Spleen (tissue), 11 donors: ENCODE measurements at regions not wholly inside any gene's neighbourhood (a gene's known extent, or its start where the extent isn't known, plus 50 kb on each side); places are given as distances from the start of the nearest gene placed in this dataset.

Experiments used
- DNase-seq: peaks from one replicate; pipeline ENCODE4 v3.0.0-alpha.2; 2020
- H3K27ac ChIP-seq, 8 donors: fragments of 200-600 bp; sonication (generic) in 7 of 8; 1 replicate in 4 of 8; 2 replicates in 4 of 8; pipeline versions ENCODE4 v1.5.0 to v1.8.0; 2016 to 2021; ENCODE audit warnings: inconsistent platforms in 4 of 8, mild to moderate bottlenecking in 4 of 8, moderate library complexity in 1 of 8
- H3K27me3 ChIP-seq, 7 donors: fragments of 200-600 bp; sonication (generic) in 6 of 7; replicated peaks in 1 of 7; 1 replicate in 4 of 7; 2 replicates in 3 of 7; pipeline versions ENCODE4 v1.5.0 to v1.8.0; 2016 to 2021; ENCODE audit warnings: inconsistent platforms in 3 of 7, mild to moderate bottlenecking in 1 of 7
- H3K36me3 ChIP-seq, 6 donors: fragments of 200-600 bp; sonication (generic) in 5 of 6; 1 replicate in 4 of 6; 2 replicates in 2 of 6; pipeline versions ENCODE4 v1.5.0 to v1.8.0; 2016 to 2021; ENCODE audit warnings: inconsistent platforms in 2 of 6
- H3K4me1 ChIP-seq, 6 donors: fragments of 200-600 bp; sonication (generic) in 5 of 6; 1 replicate in 3 of 6; 2 replicates in 3 of 6; pipeline versions ENCODE4 v1.5.0 to v1.8.0; 2016 to 2021; ENCODE audit warnings: inconsistent platforms in 3 of 6
- H3K4me3 ChIP-seq, 8 donors: fragments of 200-600 bp; sonication (generic) in 7 of 8; 1 replicate in 4 of 8; 2 replicates in 4 of 8; pipeline versions ENCODE4 v1.5.0 to v1.8.0; 2016 to 2021; ENCODE audit warnings: inconsistent platforms in 4 of 8, mild to moderate bottlenecking in 4 of 8, moderate library complexity in 2 of 8
- H3K9me3 ChIP-seq, 8 donors: fragments of 200-600 bp; sonication (generic) in 7 of 8; 1 replicate in 4 of 8; 2 replicates in 4 of 8; pipeline versions ENCODE4 v1.5.0 to v1.8.0; 2016 to 2021; ENCODE audit warnings: inconsistent platforms in 4 of 8
- CTCF ChIP-seq, 11 experiments: fragments of 200-600 bp in 7 of 11; fragments of 450-650 bp in 4 of 11; sonication (generic) in 4 of 11; IDR thresholded peaks in 8 of 11; conservative IDR thresholded peaks in 3 of 11; 1 replicate in 7 of 11; 2 replicates in 4 of 11; pipeline versions ENCODE4 v1.4.0 to v1.8.0; 2016 to 2021; ENCODE audit warnings: antibody characterized with exemption in 11 of 11, inconsistent platforms in 4 of 11, mild to moderate bottlenecking in 1 of 11
- POLR2A ChIP-seq, 3 donors: fragments of 450-650 bp; IDR thresholded peaks; one replicate each; pipeline ENCODE4 v1.5.1; 2017; ENCODE audit warnings: antibody characterized with exemption in 3 of 3, mild to moderate bottlenecking in 1 of 3
- POLR2AphosphoS5 ChIP-seq, 3 donors: sonication (generic); formaldehyde crosslinking; IDR thresholded peaks; one replicate each; pipeline ENCODE4 v1.5.1; 2017; ENCODE audit warnings: antibody characterized with exemption in 3 of 3
- WGBS, 5 donors: extraction: QIAGEN DNeasy Blood & Tissue Kit in 3 of 5; methylation state at CpG; one replicate each; pipeline versions ENCODE4 v1.1.5 to v1.1.7; 2013 to 2018; 5-methylcytosine and 5-hydroxymethylcytosine counted together
- intact Hi-C: fragments of 100-400 bp; cut with DNase I; formaldehyde crosslinking; loops from one replicate; pipeline ENCODE4 v1.15.0; 2023; ENCODE audit warnings: low total_unique reads
- donor health status: healthy with polysubstance abuse.
- donor health status: DM: no; HTN: no; CAD: no; lungs with moderate emphysema.
- donor health status: DM: no; HTN: no; CAD: no.
- donor health status: Bipolar disorder and iron deficiency.
- donor health status: healthy.
- donor health status: DM: no; HTN: no; CAD: no.
- donor health status: DM: yes; HTN: yes; CAD: no.

- TF ChIP-seq POLR2AphosphoS5 (IDR thresholded peaks at IDR 0.05) (no peak), POLR2A (IDR thresholded peaks at IDR 0.05) (no peak), CTCF (IDR thresholded peaks at IDR 0.05 in 8 of 11, conservative IDR thresholded peaks at IDR 0.05 in 3 of 11) (no peak)
- Histone ChIP-seq H3K4me1 (no peaks in the 10 kb centered on the region), H3K27me3 (no peaks in the 10 kb centered on the region), H3K4me3 (no peak overlapping the region), H3K36me3 (no peaks in the 10 kb centered on the region), H3K27ac (no peak overlapping the region), H3K9me3 (no peaks in the 10 kb centered on the region)
- 63 to 83% (median 75%) methylated on average over 3 of the region's 3 CpGs for WGBS, 5 donors
- intact Hi-C loops: no loop called here
- no peak for DNase-seq
These were observed 128.4 kb downstream of the ANXA1 start for GRCh38 chr9:73280113-73280512.

- intact Hi-C loops: no loop called here
- Histone ChIP-seq H3K4me1 (no peaks in the 10 kb centered on the region), H3K27ac (no peak overlapping the region), H3K36me3 (no peaks in the 10 kb centered on the region), H3K27me3 (no peaks in the 10 kb centered on the region), H3K9me3 (no peaks in the 10 kb centered on the region), H3K4me3 (no peak overlapping the region)
- no peak for TF ChIP-seq CTCF (IDR thresholded peaks at IDR 0.05 in 8 of 11, conservative IDR thresholded peaks at IDR 0.05 in 3 of 11)
- TF ChIP-seq POLR2AphosphoS5 (IDR thresholded peaks at IDR 0.05): no peak
- TF ChIP-seq POLR2A (IDR thresholded peaks at IDR 0.05): no peak
- WGBS, 5 donors: 89 to 91% (median 90%) methylated on average over 9 of the region's 9 CpGs
- no peak for DNase-seq
These were observed 132.7 kb downstream of the ANXA1 start for GRCh38 chr9:73284377-73284776.

GRCh38 chr9:73294336-73294735, 142.7 kb downstream of the ANXA1 start:
- Histone ChIP-seq H3K9me3 (peaks cover 0 to 10% (median 0%) of the 10 kb centered on the region in 8 donors), H3K4me3 (no peak overlapping the region), H3K36me3 (no peaks in the 10 kb centered on the region), H3K4me1 (no peaks in the 10 kb centered on the region), H3K27ac (no peak overlapping the region), H3K27me3 (no peaks in the 10 kb centered on the region)
- TF ChIP-seq CTCF (IDR thresholded peaks at IDR 0.05 in 8 of 11, conservative IDR thresholded peaks at IDR 0.05 in 3 of 11) (no peak), POLR2A (IDR thresholded peaks at IDR 0.05) (no peak), POLR2AphosphoS5 (IDR thresholded peaks at IDR 0.05) (no peak)
- intact Hi-C loops: no loop called here
- 69 to 91% (median 81%) methylated on average over 2 of the region's 2 CpGs for WGBS, 5 donors
- DNase-seq: no peak

- no peak overlapping the region for H3K4me3 ChIP-seq
- no peak for TF ChIP-seq POLR2A (IDR thresholded peaks at IDR 0.05)
- TF ChIP-seq POLR2AphosphoS5 (IDR thresholded peaks at IDR 0.05): no peak
- TF ChIP-seq CTCF (IDR thresholded peaks at IDR 0.05 in 8 of 11, conservative IDR thresholded peaks at IDR 0.05 in 3 of 11): no peak
- no peaks in the 10 kb centered on the region for H3K27me3 ChIP-seq
- DNase-seq: no peak
- intact Hi-C loops: no loop called here
- no peaks in the 10 kb centered on the region for H3K36me3 ChIP-seq
- H3K4me1 ChIP-seq: no peaks in the 10 kb centered on the region
- no peak overlapping the region for H3K27ac ChIP-seq
- H3K9me3 ChIP-seq: peaks cover 0 to 4% (median 0%) of the 10 kb centered on the region in 8 donors
These were observed 174.3 kb downstream of the ANXA1 start for GRCh38 chr9:73325983-73326382.
